ENCODE measurements at regions not wholly inside any gene's neighbourhood (a gene's known extent, or its start where the extent isn't known, plus 50 kb on each side); places are given as distances from the start of the nearest gene placed in this dataset.
"Not testable (repeated sequence)": the region's sequence is repeated elsewhere in the genome, so short reads cannot be mapped to it uniquely, and the experiment has no call there.

GRCh38 chr4:164350716-164351115, 403.2 kb upstream of the SMIM31 start:
- not testable (repeated sequence) for DNase-seq

- DNase-seq: no peak
These were observed 396.0 kb upstream of the SMIM31 start for GRCh38 chr4:164357957-164358356.

- no peak for DNase-seq
These were observed 395.5 kb upstream of the SMIM31 start for GRCh38 chr4:164358400-164358799.

- DNase-seq: no peak
These were observed 394.1 kb upstream of the SMIM31 start for GRCh38 chr4:164359881-164360280.

GRCh38 chr4:164368894-164369293, 385.0 kb upstream of the SMIM31 start:
- no peak for DNase-seq

- no peak for DNase-seq
These were observed 380.9 kb upstream of the SMIM31 start for GRCh38 chr4:164373021-164373420.

- DNase-seq: no peak
These were observed 376.7 kb upstream of the SMIM31 start for GRCh38 chr4:164377277-164377676.

GRCh38 chr4:164378361-164378760, 375.6 kb upstream of the SMIM31 start:
- DNase-seq: no peak

GRCh38 chr4:164379694-164380093, 374.2 kb upstream of the SMIM31 start:
- DNase-seq: no peak

GRCh38 chr4:164381859-164382258, 372.1 kb upstream of the SMIM31 start:
- DNase-seq: no peak

- DNase-seq: no peak
These were observed 370.9 kb upstream of the SMIM31 start for GRCh38 chr4:164383058-164383357.

GRCh38 chr4:164383358-164384220, 370.3 kb upstream of the SMIM31 start:
- no peak for DNase-seq

GRCh38 chr4:164384416-164384815, 369.5 kb upstream of the SMIM31 start:
- no peak for DNase-seq

- no peak for DNase-seq
These were observed 357.5 kb upstream of the SMIM31 start for GRCh38 chr4:164396439-164396838.

GRCh38 chr4:164402554-164402953, 351.4 kb upstream of the SMIM31 start:
- no peak for DNase-seq

GRCh38 chr4:164405774-164406173, 348.2 kb upstream of the SMIM31 start:
- no peak for DNase-seq

- no peak for DNase-seq
These were observed 345.1 kb upstream of the SMIM31 start for GRCh38 chr4:164408831-164409230.

GRCh38 chr4:164410401-164410800, 343.5 kb upstream of the SMIM31 start:
- DNase-seq: no peak

- no peak for DNase-seq
These were observed 341.7 kb upstream of the SMIM31 start for GRCh38 chr4:164412246-164412645.

GRCh38 chr4:164413743-164414142, 340.2 kb upstream of the SMIM31 start:
- DNase-seq: no peak

- no peak for DNase-seq
These were observed 330.1 kb upstream of the SMIM31 start for GRCh38 chr4:164423819-164424218.

GRCh38 chr4:164424846-164425245, 329.1 kb upstream of the SMIM31 start:
- DNase-seq: no peak

- no peak for DNase-seq
These were observed 325.4 kb upstream of the SMIM31 start for GRCh38 chr4:164428561-164428960.

GRCh38 chr4:164438321-164438720, 315.6 kb upstream of the SMIM31 start:
- no peak for DNase-seq

- no peak for DNase-seq
These were observed 314.9 kb upstream of the SMIM31 start for GRCh38 chr4:164439037-164439436.
